H9 (cell line): ENCODE measurements at regions not wholly inside any gene's neighbourhood (a gene's known extent, or its start where the extent isn't known, plus 50 kb on each side); places are given as distances from the start of the nearest gene placed in this dataset.

Source experiments
- DNase-seq: peaks from one replicate; pipeline ENCODE4 v3.0.0-alpha.2; 2017
- H2AFZ ChIP-seq: one replicate; pipeline ENCODE4 v1.6.1; 2013; ENCODE audit warnings: mild to moderate bottlenecking, low read length, control low read depth, moderate library complexity
- H2AK5ac ChIP-seq: 2 replicates; pipeline ENCODE4 v1.6.1; 2013; ENCODE audit warnings: low read length, control low read depth, mixed read lengths; ENCODE audit not compliant: insufficient read length
- H2BK120ac ChIP-seq: one replicate; pipeline ENCODE4 v1.6.1; 2013; ENCODE audit warnings: low read depth, mild to moderate bottlenecking, low read length, control low read depth, inconsistent platforms; ENCODE audit not compliant: poor library complexity, severe bottlenecking
- H2BK12ac ChIP-seq: 2 replicates; pipeline ENCODE4 v1.6.1; 2013; ENCODE audit warnings: low read length, control low read depth, mixed read lengths, low read depth; ENCODE audit not compliant: insufficient read length
- H2BK15ac ChIP-seq: 2 replicates; pipeline ENCODE4 v1.6.1; 2013; ENCODE audit warnings: low read depth, low read length, control low read depth
- H2BK20ac ChIP-seq: one replicate; pipeline ENCODE4 v1.6.1; 2013; ENCODE audit warnings: low read depth, mild to moderate bottlenecking, low read length, control low read depth, inconsistent platforms; ENCODE audit not compliant: poor library complexity, severe bottlenecking
- H2BK5ac ChIP-seq: 2 replicates; pipeline ENCODE4 v1.6.1; 2013; ENCODE audit warnings: low read length, control low read depth, mixed read lengths; ENCODE audit not compliant: insufficient read length
- H3K14ac ChIP-seq: 2 replicates; pipeline ENCODE4 v1.6.1; 2013; ENCODE audit warnings: low read length, control low read depth; ENCODE audit not compliant: insufficient read depth
- H3K18ac ChIP-seq: 2 replicates; pipeline ENCODE4 v1.6.1; 2013; ENCODE audit warnings: low read depth, mild to moderate bottlenecking, mixed read lengths, low read length, control low read depth; ENCODE audit not compliant: insufficient read length
- H3K23ac ChIP-seq: 2 replicates; pipeline ENCODE4 v1.6.1; 2013; ENCODE audit warnings: low read length, control low read depth, mixed read lengths, low read depth; ENCODE audit not compliant: insufficient read length
- H3K23me2 ChIP-seq: 2 replicates; pipeline ENCODE4 v1.6.1; 2013; ENCODE audit warnings: low read depth, mild to moderate bottlenecking, mixed read lengths, low read length, control low read depth; ENCODE audit not compliant: insufficient read length, poor library complexity, severe bottlenecking
- H3K27ac ChIP-seq: 2 replicates; pipeline ENCODE4 v1.5.1; 2013; ENCODE audit warnings: low read length, control low read depth, mixed read lengths, low read depth; ENCODE audit not compliant: insufficient read length
- H3K27me3 ChIP-seq: 2 replicates; pipeline ENCODE4 v1.6.1; 2013; ENCODE audit warnings: low read length, control low read depth, inconsistent platforms; ENCODE audit not compliant: insufficient read depth
- H3K4ac ChIP-seq: 2 replicates; pipeline ENCODE4 v1.6.1; 2013; ENCODE audit warnings: low read depth, mild to moderate bottlenecking, control low read depth, inconsistent platforms, low read length, moderate library complexity
- H3K4me1 ChIP-seq: 2 replicates; pipeline ENCODE4 v1.6.1; 2013; ENCODE audit warnings: low read length, control low read depth, inconsistent platforms; ENCODE audit not compliant: insufficient read depth
- H3K4me2 ChIP-seq: 2 replicates; pipeline ENCODE4 v1.6.1; 2013; ENCODE audit warnings: low read length, control low read depth, mixed read lengths; ENCODE audit not compliant: insufficient read length, insufficient read depth
- H3K56ac ChIP-seq: 2 replicates; pipeline ENCODE4 v1.6.1; 2013; ENCODE audit warnings: low read depth, mild to moderate bottlenecking, mixed read lengths, low read length, control low read depth; ENCODE audit not compliant: insufficient read length
- H3K79me1 ChIP-seq: 2 replicates; pipeline ENCODE4 v1.6.1; 2013; ENCODE audit warnings: low read depth, mild to moderate bottlenecking, moderate library complexity, low read length, control low read depth, inconsistent platforms; ENCODE audit not compliant: insufficient read depth, poor library complexity, severe bottlenecking
- H3K79me2 ChIP-seq: 2 replicates; pipeline ENCODE4 v1.6.1; 2013; ENCODE audit warnings: low read length, control low read depth, inconsistent platforms; ENCODE audit not compliant: insufficient read depth
- H3K9ac ChIP-seq: 2 replicates; pipeline ENCODE4 v1.6.1; 2013; ENCODE audit warnings: low read length, control low read depth, mixed read lengths; ENCODE audit not compliant: insufficient read length; ENCODE audit errors: extremely low read depth
- H3K9me3 ChIP-seq: one replicate; pipeline ENCODE4 v1.6.1; 2013; ENCODE audit warnings: low read depth, low read length, inconsistent platforms; ENCODE audit not compliant: control insufficient read depth
- H3T11ph ChIP-seq: one replicate; pipeline ENCODE4 v1.6.1; 2013; ENCODE audit warnings: mild to moderate bottlenecking, low read length, control low read depth, inconsistent platforms
- H4K20me1 ChIP-seq: one replicate; pipeline ENCODE4 v1.6.1; 2013; ENCODE audit not compliant: control insufficient read depth, insufficient read length, insufficient read depth
- H4K5ac ChIP-seq: 2 replicates; pipeline ENCODE4 v1.6.1; 2013; ENCODE audit warnings: low read depth, mild to moderate bottlenecking, mixed read lengths, low read length, control low read depth; ENCODE audit not compliant: insufficient read length
- H4K8ac ChIP-seq: replicated peaks from 2 replicates; pipeline ENCODE4 v1.6.1; 2013; ENCODE audit warnings: low read length, control low read depth, mixed read lengths, low read depth; ENCODE audit not compliant: insufficient read length
- H4K91ac ChIP-seq: 2 replicates; pipeline ENCODE4 v1.6.1; 2013; ENCODE audit warnings: low read depth, mild to moderate bottlenecking, moderate library complexity, mixed read lengths, low read length, control low read depth; ENCODE audit not compliant: insufficient read length
- H3K27ac Mint-ChIP-seq, 3 experiments: 2 replicates in 2 of 3; 3 replicates in 1 of 3; pipeline ENCODE4 v1.8.0; 2020 to 2021; ENCODE audit warnings: mixed read lengths in 3 of 3, mild to moderate bottlenecking in 1 of 3, moderate library complexity in 1 of 3
- H3K27me3 Mint-ChIP-seq: 2 replicates; pipeline ENCODE4 v1.8.0; 2021; ENCODE audit warnings: low read depth, mild to moderate bottlenecking, moderate library complexity, mixed read lengths
- H3K36me3 Mint-ChIP-seq, 3 experiments: 2 replicates in 2 of 3; 3 replicates in 1 of 3; pipeline ENCODE4 v1.8.0; 2020 to 2021; ENCODE audit warnings: low read depth in 3 of 3, mixed read lengths in 3 of 3; ENCODE audit not compliant: insufficient read depth in 1 of 3
- H3K4me1 Mint-ChIP-seq, 2 experiments: 2 replicates each; pipeline ENCODE4 v1.8.0; 2020; ENCODE audit warnings: mixed read lengths in 2 of 2
- H3K4me3 Mint-ChIP-seq, 2 experiments: 2 replicates in 1 of 2; 3 replicates in 1 of 2; pipeline ENCODE4 v1.8.0; 2020 to 2021; ENCODE audit warnings: mild to moderate bottlenecking in 2 of 2, mixed read lengths in 2 of 2, moderate library complexity in 1 of 2
- H3K9me3 Mint-ChIP-seq, 2 experiments: 2 replicates in 1 of 2; 3 replicates in 1 of 2; pipeline ENCODE4 v1.8.0; 2020; ENCODE audit warnings: mild to moderate bottlenecking in 2 of 2, mixed read lengths in 2 of 2, moderate library complexity in 1 of 2
- CTCF ChIP-seq: fragments of 200-600 bp; sonication (generic); conservative IDR thresholded peaks from 3 replicates; pipeline ENCODE4 v1.8.0; 2021; ENCODE audit warnings: antibody characterized with exemption, mild to moderate bottlenecking
- WGBS: extraction: QIAGEN DNeasy Blood & Tissue Kit; methylation state at CpG from one replicate; pipeline ENCODE4 v1.1.7; 2013; ENCODE audit warnings: missing lambda C conversion rate, low lambda C conversion rate, mixed read lengths; ENCODE audit not compliant: insufficient read length; ENCODE audit errors: extremely low coverage; 5-methylcytosine and 5-hydroxymethylcytosine counted together

- H3K9me3 ChIP-seq: no peaks in the 10 kb centered on the region
- Mint-ChIP-seq H3K4me1 (peaks cover 27 to 29% of the 10 kb centered on the region in 2 experiments), H3K36me3 (no peaks in the 10 kb centered on the region), H3K27me3 (peaks cover 23% of the 10 kb centered on the region), H3K9me3 (no peaks in the 10 kb centered on the region), H3K4me3 (no peak overlapping the region), H3K27ac (no peak overlapping the region)
- H2AFZ ChIP-seq: no peak overlapping the region
- no peak overlapping the region for H3T11ph ChIP-seq
- TF ChIP-seq CTCF: no peak
- H2BK120ac ChIP-seq: no peak overlapping the region
- no peak overlapping the region for H4K5ac ChIP-seq
- no peak overlapping the region for H2BK20ac ChIP-seq
- no peak overlapping the region for H3K4me2 ChIP-seq
- no peak overlapping the region for H2BK5ac ChIP-seq
- no peak overlapping the region for H2BK15ac ChIP-seq
- no peaks in the 10 kb centered on the region for H3K79me2 ChIP-seq
- 0 out of 2 replicates have a peak overlapping the region, but pooled peaks have one; percentile 26 for H3K14ac ChIP-seq
- no peaks in the 10 kb centered on the region; the same call in 1 of the 2 replicates for H3K4me1 ChIP-seq
- no peaks in the 10 kb centered on the region for H4K20me1 ChIP-seq
- no peaks in the 10 kb centered on the region for H3K79me1 ChIP-seq
- H3K23ac ChIP-seq: no peak overlapping the region
- H3K27ac ChIP-seq: no peak overlapping the region
- H3K9ac ChIP-seq: no peak overlapping the region
- DNase-seq: no peak
- no peak overlapping the region for H3K56ac ChIP-seq
- H3K4ac ChIP-seq: no peak overlapping the region
- no CpG with 5 or more reads among the region's 10 CpGs for WGBS
- H3K23me2 ChIP-seq: no peaks in the 10 kb centered on the region
- no peak overlapping the region for H3K18ac ChIP-seq
- H2BK12ac ChIP-seq: no peak overlapping the region
- no peak overlapping the region for H4K8ac ChIP-seq
- no peaks in the 10 kb centered on the region for H3K27me3 ChIP-seq
- no peak overlapping the region for H4K91ac ChIP-seq
- H2AK5ac ChIP-seq: no peak overlapping the region
Observed at GRCh38 chr2:172228177-172228808, 125.6 kb upstream of the DLX2 start.
